VCaP (cell line): ENCODE measurements at regions not wholly inside any gene's neighbourhood (a gene's known extent, or its start where the extent isn't known, plus 50 kb on each side); places are given as distances from the start of the nearest gene placed in this dataset.

Experiments
- H3K27ac ChIP-seq: fragments of 450-650 bp; 2 replicates; pipeline ENCODE4 v1.5.1; 2017
- CTCF ChIP-seq: fragments of 450-650 bp; conservative IDR thresholded peaks from 2 replicates; pipeline ENCODE4 v1.5.1; 2017; ENCODE audit warnings: mild to moderate bottlenecking, moderate library complexity

GRCh38 chr3:157920822-157921700 lies 185.2 kb downstream of the SHOX2 start:
- no peak overlapping the region for H3K27ac ChIP-seq
- no peak for TF ChIP-seq CTCF

- no peak overlapping the region for H3K27ac ChIP-seq
- TF ChIP-seq CTCF, result no peak
These were observed 186.8 kb downstream of the SHOX2 start for GRCh38 chr3:157919319-157919887.

GRCh38 chr3:157918402-157918801 lies 187.8 kb downstream of the SHOX2 start:
- no peak for TF ChIP-seq CTCF
- no peak overlapping the region for H3K27ac ChIP-seq

- TF ChIP-seq CTCF, result no peak
These were observed 189.5 kb downstream of the SHOX2 start for GRCh38 chr3:157916672-157917071.

GRCh38 chr3:157914882-157915281 lies 191.3 kb downstream of the SHOX2 start:
- TF ChIP-seq CTCF, result no peak
- no peak overlapping the region for H3K27ac ChIP-seq

More at GRCh38 chr3:157916672-157917071, 189.5 kb downstream of the SHOX2 start:
- no peak overlapping the region for H3K27ac ChIP-seq

- H3K27ac ChIP-seq, result no peak overlapping the region
- TF ChIP-seq CTCF, result no peak
These were observed 192.5 kb downstream of the SHOX2 start for GRCh38 chr3:157913741-157914150.

GRCh38 chr3:157912514-157913451 lies 193.4 kb downstream of the SHOX2 start:
- no peak for TF ChIP-seq CTCF
- no peak overlapping the region for H3K27ac ChIP-seq
